Uterus (tissue), 2 donors: ENCODE measurements at regions not wholly inside any gene's neighbourhood (a gene's known extent, or its start where the extent isn't known, plus 50 kb on each side); places are given as distances from the start of the nearest gene placed in this dataset.

Source experiments
- POLR2A ChIP-seq, 2 donors: fragments of 450-650 bp; IDR thresholded peaks; one replicate each; pipeline ENCODE4 v1.6.1; 2016; ENCODE audit warnings: antibody characterized with exemption in 2 of 2, mild to moderate bottlenecking in 1 of 2, moderate library complexity in 1 of 2
- TF ChIP-seq, protein P1 (sequence below), 4 experiments: fragments of 200-600 bp in 2 of 4; fragments of 450-650 bp in 2 of 4; sonication (generic) in 2 of 4; IDR thresholded peaks; one replicate each; pipeline ENCODE4 v1.5.1; 2016 to 2019; ENCODE audit warnings: antibody characterized with exemption in 4 of 4, mild to moderate bottlenecking in 2 of 4, moderate library complexity in 1 of 4

DNA sequence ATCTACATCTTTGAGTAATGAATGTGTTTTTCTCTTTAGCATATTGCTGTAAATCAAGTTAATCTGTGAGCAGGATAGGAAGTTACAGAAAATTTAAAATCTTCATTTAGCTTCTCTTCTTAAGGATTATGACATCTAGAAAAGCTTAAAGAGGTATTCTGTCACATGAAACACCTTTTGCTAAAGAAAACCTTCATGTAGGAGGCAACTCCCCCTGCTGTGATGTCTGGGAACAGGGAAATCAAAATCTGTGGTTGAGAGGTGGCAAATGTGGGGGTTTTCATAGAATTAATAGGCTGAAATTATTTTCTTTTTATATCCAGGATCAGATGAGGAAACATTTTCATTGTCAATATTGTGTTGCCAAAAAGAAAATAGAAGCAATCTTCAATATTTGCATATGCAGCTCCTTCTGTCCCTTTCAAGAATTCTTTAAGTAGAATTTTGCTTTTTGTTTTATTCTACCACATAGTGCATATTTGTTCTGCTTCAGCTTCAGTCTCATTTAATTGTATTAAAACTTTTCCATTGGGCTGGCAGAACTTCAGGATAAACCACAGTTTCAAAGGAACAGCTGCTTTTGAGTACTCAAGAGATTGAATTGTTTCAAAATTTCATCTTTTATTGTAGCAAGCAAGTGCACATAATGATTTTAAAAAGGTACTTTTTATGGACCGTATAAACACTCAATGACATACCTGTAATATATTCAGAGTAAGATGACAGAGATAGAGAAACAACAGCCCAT lies 128.4 kb downstream of the RAP2B start:
- TF ChIP-seq, protein P1, sequence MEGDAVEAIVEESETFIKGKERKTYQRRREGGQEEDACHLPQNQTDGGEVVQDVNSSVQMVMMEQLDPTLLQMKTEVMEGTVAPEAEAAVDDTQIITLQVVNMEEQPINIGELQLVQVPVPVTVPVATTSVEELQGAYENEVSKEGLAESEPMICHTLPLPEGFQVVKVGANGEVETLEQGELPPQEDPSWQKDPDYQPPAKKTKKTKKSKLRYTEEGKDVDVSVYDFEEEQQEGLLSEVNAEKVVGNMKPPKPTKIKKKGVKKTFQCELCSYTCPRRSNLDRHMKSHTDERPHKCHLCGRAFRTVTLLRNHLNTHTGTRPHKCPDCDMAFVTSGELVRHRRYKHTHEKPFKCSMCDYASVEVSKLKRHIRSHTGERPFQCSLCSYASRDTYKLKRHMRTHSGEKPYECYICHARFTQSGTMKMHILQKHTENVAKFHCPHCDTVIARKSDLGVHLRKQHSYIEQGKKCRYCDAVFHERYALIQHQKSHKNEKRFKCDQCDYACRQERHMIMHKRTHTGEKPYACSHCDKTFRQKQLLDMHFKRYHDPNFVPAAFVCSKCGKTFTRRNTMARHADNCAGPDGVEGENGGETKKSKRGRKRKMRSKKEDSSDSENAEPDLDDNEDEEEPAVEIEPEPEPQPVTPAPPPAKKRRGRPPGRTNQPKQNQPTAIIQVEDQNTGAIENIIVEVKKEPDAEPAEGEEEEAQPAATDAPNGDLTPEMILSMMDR (IDR thresholded peaks at IDR 0.05) = peak in 1 of 4 experiments; percentile 12
- TF ChIP-seq POLR2A (IDR thresholded peaks at IDR 0.05) = no peak
